ENCODE measurements at regions not wholly inside any gene's neighbourhood (a gene's known extent, or its start where the extent isn't known, plus 50 kb on each side); places are given as distances from the start of the nearest gene placed in this dataset.

DNA sequence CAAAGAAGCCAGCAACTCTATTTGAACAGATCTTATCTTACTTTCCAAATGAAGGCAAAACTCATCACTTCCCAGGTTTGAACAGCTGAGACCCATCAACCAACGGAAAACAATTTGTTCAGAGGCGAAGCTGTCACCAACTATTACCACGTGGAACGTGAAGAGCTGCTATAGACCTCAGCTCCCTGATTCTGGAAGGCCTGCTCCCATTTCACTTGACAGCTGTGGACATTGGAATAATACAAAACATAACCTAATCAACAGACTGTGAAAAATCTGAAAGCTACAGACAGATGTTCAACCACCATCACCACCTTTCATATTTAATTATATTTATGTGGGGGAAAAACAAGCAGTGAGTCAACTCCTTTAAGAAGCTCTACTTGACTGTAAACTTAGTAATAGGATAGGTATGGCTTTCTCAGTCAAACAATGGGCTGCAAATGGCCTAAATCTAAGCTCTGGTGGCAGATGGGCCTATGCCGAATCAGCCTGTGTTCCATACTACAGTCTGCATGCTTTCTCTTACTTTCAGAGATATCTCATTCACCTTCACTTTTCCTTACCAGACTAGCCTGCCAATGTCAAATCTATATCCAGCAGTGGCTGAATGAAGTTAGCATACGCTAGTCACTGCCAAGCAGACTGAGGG, 896.4 kb downstream of the TDRD15 start:
- no peaks in the 10 kb centered on the region for H3K9me3 Mint-ChIP-seq
- no peaks in the 10 kb centered on the region for H3K36me3 ChIP-seq
- H3K4me2 ChIP-seq: no peak overlapping the region
- no peaks in the 10 kb centered on the region for H3K9me3 ChIP-seq (ENCODE audit: low read depth)
- TF ChIP-seq EZH2 (IDR thresholded peaks at IDR 0.05): no peak
- TF ChIP-seq EZH2phosphoT487 (IDR thresholded peaks at IDR 0.05): no peak
- TF ChIP-seq, protein P1, sequence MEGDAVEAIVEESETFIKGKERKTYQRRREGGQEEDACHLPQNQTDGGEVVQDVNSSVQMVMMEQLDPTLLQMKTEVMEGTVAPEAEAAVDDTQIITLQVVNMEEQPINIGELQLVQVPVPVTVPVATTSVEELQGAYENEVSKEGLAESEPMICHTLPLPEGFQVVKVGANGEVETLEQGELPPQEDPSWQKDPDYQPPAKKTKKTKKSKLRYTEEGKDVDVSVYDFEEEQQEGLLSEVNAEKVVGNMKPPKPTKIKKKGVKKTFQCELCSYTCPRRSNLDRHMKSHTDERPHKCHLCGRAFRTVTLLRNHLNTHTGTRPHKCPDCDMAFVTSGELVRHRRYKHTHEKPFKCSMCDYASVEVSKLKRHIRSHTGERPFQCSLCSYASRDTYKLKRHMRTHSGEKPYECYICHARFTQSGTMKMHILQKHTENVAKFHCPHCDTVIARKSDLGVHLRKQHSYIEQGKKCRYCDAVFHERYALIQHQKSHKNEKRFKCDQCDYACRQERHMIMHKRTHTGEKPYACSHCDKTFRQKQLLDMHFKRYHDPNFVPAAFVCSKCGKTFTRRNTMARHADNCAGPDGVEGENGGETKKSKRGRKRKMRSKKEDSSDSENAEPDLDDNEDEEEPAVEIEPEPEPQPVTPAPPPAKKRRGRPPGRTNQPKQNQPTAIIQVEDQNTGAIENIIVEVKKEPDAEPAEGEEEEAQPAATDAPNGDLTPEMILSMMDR (IDR thresholded peaks at IDR 0.05): no peak
- no peak overlapping the region for H2AFZ ChIP-seq (replicated peaks)
- no peak overlapping the region for H3K27ac Mint-ChIP-seq
- no peaks in the 10 kb centered on the region for H3K27me3 ChIP-seq
- H4K20me1 ChIP-seq (ENCODE audit: low read depth): no peaks in the 10 kb centered on the region
- H3K4me3 ChIP-seq: no peak overlapping the region
- no peaks in the 10 kb centered on the region for H3K4me1 ChIP-seq
- no peak overlapping the region for H3K4me3 Mint-ChIP-seq
- H3K36me3 Mint-ChIP-seq: no peaks in the 10 kb centered on the region
- DNase-seq (ENCODE audit: low spot score): peak; percentile 15
- no peaks in the 10 kb centered on the region for H3K79me2 ChIP-seq (ENCODE audit: low read depth)
- no peaks in the 10 kb centered on the region for H3F3A ChIP-seq (ENCODE audit: low read depth)
- no peak overlapping the region for H3K9ac ChIP-seq
- H3K4me1 Mint-ChIP-seq: peaks cover 8% of the 10 kb centered on the region
- no peak overlapping the region for H3K27ac ChIP-seq
- H3K27me3 Mint-ChIP-seq (ENCODE audit: insufficient read depth, low read depth): no peaks in the 10 kb centered on the region

DNA sequence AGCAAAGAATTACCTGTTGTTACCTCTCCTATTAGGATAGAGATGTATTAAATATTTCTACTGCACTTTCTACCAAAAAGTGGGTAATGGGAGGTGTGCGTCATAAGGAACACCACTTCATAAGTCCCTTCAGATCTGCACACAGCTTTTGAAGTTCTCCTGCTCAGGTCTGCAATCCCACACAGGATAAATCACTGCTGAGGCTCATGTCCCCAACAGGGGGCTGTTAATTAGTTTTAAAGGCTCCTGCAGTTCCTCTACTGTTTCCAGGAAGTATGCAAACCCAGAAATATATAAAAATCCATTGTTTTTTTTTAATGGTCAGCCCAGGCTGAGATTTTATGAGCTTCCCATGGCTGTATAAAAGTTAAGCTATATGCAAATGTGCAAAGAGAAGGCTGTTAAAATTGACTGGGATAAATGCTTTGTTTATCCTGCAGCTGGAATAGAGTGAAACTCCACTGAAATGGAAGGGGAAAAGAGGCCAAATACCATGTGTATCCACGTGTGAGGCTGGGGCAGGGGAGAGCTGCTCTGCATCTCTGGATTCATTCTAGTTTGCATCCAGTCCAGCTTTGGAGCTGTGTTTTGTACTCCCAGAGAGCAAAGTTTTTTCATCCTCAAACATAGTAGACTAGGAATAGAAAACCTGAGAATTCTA, 903.7 kb downstream of the TDRD15 start:
- Histone ChIP-seq H2AFZ (replicated peaks) (peak overlapping the region; percentile 92), H3K9me3 (ENCODE audit: low read depth) (no peaks in the 10 kb centered on the region), H3K27ac (no peak overlapping the region), H3K4me1 (peaks cover 10% of the 10 kb centered on the region), H3K4me3 (no peak overlapping the region), H3F3A (ENCODE audit: low read depth) (no peaks in the 10 kb centered on the region), H3K36me3 (no peaks in the 10 kb centered on the region), H3K79me2 (ENCODE audit: low read depth) (no peaks in the 10 kb centered on the region), H4K20me1 (ENCODE audit: low read depth) (no peaks in the 10 kb centered on the region), H3K9ac (no peak overlapping the region), H3K27me3 (no peaks in the 10 kb centered on the region), H3K4me2 (peak overlapping the region; percentile 39)
- no peak for TF ChIP-seq EZH2 (IDR thresholded peaks at IDR 0.05)
- TF ChIP-seq, protein P1 (IDR thresholded peaks at IDR 0.05): peak; percentile 11
- Mint-ChIP-seq H3K36me3 (no peaks in the 10 kb centered on the region), H3K27me3 (ENCODE audit: insufficient read depth, low read depth) (no peaks in the 10 kb centered on the region), H3K4me1 (peaks cover 7% of the 10 kb centered on the region), H3K27ac (no peak overlapping the region), H3K4me3 (no peak overlapping the region), H3K9me3 (no peaks in the 10 kb centered on the region)
- DNase-seq (ENCODE audit: low spot score): peak; percentile 37

DNA sequence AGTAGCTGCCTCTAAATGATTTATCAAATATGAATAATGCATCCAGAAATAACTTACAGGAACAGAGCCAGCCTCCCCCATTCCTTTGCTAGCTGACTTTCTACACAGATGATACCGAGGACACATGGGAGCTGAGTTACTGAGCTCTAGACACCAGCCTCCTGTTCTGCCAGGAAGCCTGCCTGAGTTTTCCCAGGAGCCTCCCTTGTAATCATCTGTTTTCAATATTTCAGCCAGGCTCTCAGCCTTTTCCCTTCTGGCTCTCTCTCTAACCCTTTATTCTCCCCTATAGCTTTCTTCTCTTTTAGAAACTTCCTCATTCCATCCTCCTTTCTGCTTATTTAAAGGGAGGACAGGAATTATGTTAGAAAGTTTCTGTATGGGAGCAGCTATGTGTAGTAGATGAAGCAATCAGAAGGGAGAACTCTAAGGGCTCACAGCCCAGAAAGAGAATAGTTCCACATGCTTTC, 911.6 kb downstream of the TDRD15 start:
- no peak overlapping the region for H3K9ac ChIP-seq
- H3K36me3 ChIP-seq: no peaks in the 10 kb centered on the region
- no peaks in the 10 kb centered on the region for H3K4me1 ChIP-seq
- no peaks in the 10 kb centered on the region for H3K4me1 Mint-ChIP-seq
- no peaks in the 10 kb centered on the region for H3K79me2 ChIP-seq (ENCODE audit: low read depth)
- no peaks in the 10 kb centered on the region for H3K36me3 Mint-ChIP-seq
- no peaks in the 10 kb centered on the region for H3K9me3 ChIP-seq (ENCODE audit: low read depth)
- H3K4me2 ChIP-seq: no peak overlapping the region
- no peak overlapping the region for H3K27ac Mint-ChIP-seq
- DNase-seq (ENCODE audit: low spot score): no peak
- no peak overlapping the region for H3K4me3 Mint-ChIP-seq
- no peak overlapping the region for H3K27ac ChIP-seq
- no peak for TF ChIP-seq EZH2 (IDR thresholded peaks at IDR 0.05)
- TF ChIP-seq, protein P1 (IDR thresholded peaks at IDR 0.05): no peak
- no peak for TF ChIP-seq EZH2phosphoT487 (IDR thresholded peaks at IDR 0.05)
- no peaks in the 10 kb centered on the region for H3K27me3 Mint-ChIP-seq (ENCODE audit: insufficient read depth, low read depth)
- no peak overlapping the region for H2AFZ ChIP-seq (replicated peaks)
- no peaks in the 10 kb centered on the region for H3F3A ChIP-seq (ENCODE audit: low read depth)
- H3K9me3 Mint-ChIP-seq: peaks cover 2% of the 10 kb centered on the region
- no peaks in the 10 kb centered on the region for H3K27me3 ChIP-seq
- H4K20me1 ChIP-seq (ENCODE audit: low read depth): no peaks in the 10 kb centered on the region
- no peak overlapping the region for H3K4me3 ChIP-seq
